ENCODE measurements at regions not wholly inside any gene's neighbourhood (a gene's known extent, or its start where the extent isn't known, plus 50 kb on each side); places are given as distances from the start of the nearest gene placed in this dataset.
A peak's percentile ranks its signal among the peaks of the same experiment; 100 is the strongest.

GRCh38 chr6:134529921-134530320 is 212.0 kb upstream of the SGK1 start (continued):
- TF ChIP-seq ZNF318 (IDR thresholded peaks at IDR 0.05; ENCODE audit: borderline replicate concordance in 1 of 2, low read depth in 1 of 2), result no peak
- no peak for TF ChIP-seq CHAMP1 (IDR thresholded peaks at IDR 0.05)
- no peak for TF ChIP-seq EGR1 (conservative IDR thresholded peaks at IDR 0.05)
- TF ChIP-seq ATF7 (IDR thresholded peaks at IDR 0.05), result 0 out of 2 replicates have a peak, but pooled peaks have one; percentile 34
- no peak for TF ChIP-seq KLF6 (CRISPR knock-in tag; IDR thresholded peaks at IDR 0.05; ENCODE audit: borderline replicate concordance)
- no peak for TF ChIP-seq ZNF384 (IDR thresholded peaks at IDR 0.05; ENCODE audit: low read depth, low read length)
- TF ChIP-seq ESRRB (CRISPR knock-in tag; IDR thresholded peaks at IDR 0.05; ENCODE audit: borderline replicate concordance), result no peak
- TF ChIP-seq FOXA3 (CRISPR knock-in tag; conservative IDR thresholded peaks at IDR 0.05 in 1 of 2, IDR thresholded peaks at IDR 0.05 in 1 of 2), result peak in 1 of 2 experiments; percentile 78; a peak in 2 of 4 replicates
- no peak for TF ChIP-seq ZNF232 (CRISPR knock-in tag; IDR thresholded peaks at IDR 0.05)
- TF ChIP-seq ZFP91 (CRISPR knock-in tag; IDR thresholded peaks at IDR 0.05), result no peak
- no peak for TF ChIP-seq ZNF785 (CRISPR knock-in tag; IDR thresholded peaks at IDR 0.05)
- TF ChIP-seq ATF6 (CRISPR knock-in tag; IDR thresholded peaks at IDR 0.05), result no peak
